K562 (cell line): ENCODE measurements at regions not wholly inside any gene's neighbourhood (a gene's known extent, or its start where the extent isn't known, plus 50 kb on each side); places are given as distances from the start of the nearest gene placed in this dataset.

ENCODE experiments used
- ATAC-seq: fragments of 200-7000 bp; cut with Tn5 transposase; 3 replicates; pipeline ENCODE4 v1.9.1; 2020; ENCODE audit warnings: moderate library complexity
- BruUV-seq: library from RNA; stranded (reverse); fragments of 400-500 nt; replicated peaks from 2 replicates; lab custom pipeline; 2021; lab: Mats Ljungman, UMichigan
- CTCF ChIA-PET: fragments of 300-600 bp; formaldehyde crosslinking; extraction: SDS; loops from one replicate; lab custom pipeline; 2021; ENCODE audit warnings: low intra/inter-chr PET ratio; lab: Yijun Ruan, JAX
- POLR2A ChIA-PET: fragments of 300-600, 350-650 bp; sonication (Branson Sonifier 250); formaldehyde crosslinking; extraction: SDS; loops from one replicate; lab custom pipeline; 2021; ENCODE audit warnings: antibody characterized with exemption, inconsistent platforms; lab: Yijun Ruan, JAX
- DNase-seq, 4 experiments: peaks; one replicate each; pipeline versions ENCODE4 v3.0.0 to v3.0.0-alpha.2; 2011 to 2018; ENCODE audit warnings: low spot score in 3 of 4, mixed read lengths in 3 of 4; ENCODE audit errors: extremely low read depth in 1 of 4
- FAIRE-seq: peaks from 2 replicates; lab custom pipeline; 2011; peaks lifted over from hg19 to GRCh38; lab: Jason Lieb, UNC
- H2AFZ ChIP-seq: 2 replicates; pipeline ENCODE4 v1.6.0; 2011; ENCODE audit warnings: low read depth, low read length, control low read depth, inconsistent platforms
- H3K27ac ChIP-seq: fragments of 200-600 bp; 3 replicates; pipeline ENCODE4 v1.8.0; 2011; ENCODE audit warnings: low read depth, mild to moderate bottlenecking, control low read depth, inconsistent platforms, low read length, moderate library complexity, mixed read lengths; ENCODE audit errors: extremely low read depth
- H3K27me3 ChIP-seq, 2 experiments: fragments of 300-600 bp in 1 of 2; 2 replicates in 1 of 2; 3 replicates in 1 of 2; pipeline versions ENCODE4 v1.6.0 to v1.8.0; 2011; ENCODE audit warnings: inconsistent platforms in 2 of 2, low read length in 2 of 2, mild to moderate bottlenecking in 1 of 2, mixed read lengths in 1 of 2, moderate library complexity in 1 of 2; ENCODE audit not compliant: control insufficient read depth in 2 of 2, insufficient read depth in 2 of 2
- H3K36me3 ChIP-seq: fragments of 300-600 bp; 3 replicates; pipeline ENCODE4 v1.8.0; 2011; ENCODE audit warnings: mild to moderate bottlenecking, low read length, inconsistent platforms; ENCODE audit not compliant: control insufficient read depth, insufficient read depth
- H3K4me1 ChIP-seq, 2 experiments: fragments of 200-600 bp in 1 of 2; replicated peaks in 1 of 2; 2 replicates in 1 of 2; 3 replicates in 1 of 2; pipeline versions ENCODE4 v1.5.1 to v1.8.0; 2011; ENCODE audit warnings: inconsistent platforms in 2 of 2, low read length in 2 of 2, mild to moderate bottlenecking in 1 of 2, mixed read lengths in 1 of 2, moderate library complexity in 1 of 2; ENCODE audit not compliant: control insufficient read depth in 2 of 2, insufficient read depth in 2 of 2
- H3K4me2 ChIP-seq: 2 replicates; pipeline ENCODE4 v1.6.1; 2011; ENCODE audit warnings: low read length, control low read depth, inconsistent platforms, mixed read lengths; ENCODE audit not compliant: insufficient read depth
- H3K4me3 ChIP-seq: fragments of 200-600 bp; sonication (generic), shearing (Covaris generic); 2 replicates; pipeline ENCODE4 v1.5.1; 2016; ENCODE audit warnings: control low read depth, inconsistent platforms
- H3K79me2 ChIP-seq: fragments of 200-600 bp; 3 replicates; pipeline ENCODE4 v1.8.0; 2011; ENCODE audit warnings: low read length, inconsistent platforms; ENCODE audit not compliant: control insufficient read depth, insufficient read depth
- H3K9ac ChIP-seq, 2 experiments: 2 replicates each; pipeline versions ENCODE4 v1.6.0 to v1.6.1; 2011; ENCODE audit warnings: low read depth in 2 of 2, low read length in 2 of 2, control low read depth in 1 of 2, inconsistent platforms in 1 of 2, mild to moderate bottlenecking in 1 of 2, mixed read lengths in 1 of 2; ENCODE audit not compliant: insufficient read depth in 1 of 2
- H3K9me1 ChIP-seq: one replicate; pipeline ENCODE4 v1.6.0; 2011; ENCODE audit warnings: inconsistent platforms, mild to moderate bottlenecking, low read length, moderate library complexity; ENCODE audit not compliant: control insufficient read depth, insufficient read depth
- H3K9me3 ChIP-seq: replicated peaks from 2 replicates; pipeline ENCODE4 v1.5.1; 2011; ENCODE audit warnings: low read depth, low read length, inconsistent platforms; ENCODE audit not compliant: control insufficient read depth, insufficient read depth
- H4K20me1 ChIP-seq: replicated peaks from 2 replicates; pipeline ENCODE4 v1.6.1; 2011; ENCODE audit warnings: low read length, inconsistent platforms, mixed read lengths; ENCODE audit not compliant: control insufficient read depth, insufficient read depth
- CHD2 ChIP-seq: IDR thresholded peaks from 2 replicates; pipeline ENCODE4 v1.6.1; 2011; ENCODE audit warnings: low read depth, low read length
- L3MBTL2 ChIP-seq: fragments of 450-650 bp; IDR thresholded peaks from 2 replicates; pipeline ENCODE4 v1.6.1; 2016; ENCODE audit warnings: mild to moderate bottlenecking, moderate library complexity
- NEUROD1 ChIP-seq: fragments of 150-350 bp; IDR thresholded peaks from 2 replicates; pipeline ENCODE4 v1.6.1; 2014; ENCODE audit warnings: borderline replicate concordance, low read length, low read depth; ENCODE audit not compliant: partially characterized antibody
- ZNF764 ChIP-seq: fragments of 250-450 bp; sonication (Bioruptor Pico); IDR thresholded peaks from 2 replicates; pipeline ENCODE4 v1.4.0; 2020; ENCODE audit warnings: low read depth, mild to moderate bottlenecking, moderate library complexity
- WGBS: fragments of 100-300 bp; shearing (Covaris generic); methylation state at CpG from one replicate; pipeline ENCODE4 v1.1.6; 2016; ENCODE audit warnings: low coverage, mixed read lengths; ENCODE audit not compliant: insufficient coverage; ENCODE audit errors: missing lambda C conversion rate; 5-methylcytosine and 5-hydroxymethylcytosine counted together
- in situ Hi-C: fragments of 300-500 bp; cut with MboI; formaldehyde crosslinking; loops from 4 replicates; pipeline ENCODE4 v1.15.0; 2018; ENCODE audit warnings: inconsistent platforms, mixed read lengths
- intact Hi-C: fragments of 100-400 bp; cut with micrococcal nuclease; formaldehyde crosslinking; loops from 2 replicates; pipeline ENCODE4 v1.14.2; 2022
- TF ChIP-seq, protein P1 (sequence below): sonication (generic); formaldehyde crosslinking; IDR thresholded peaks from 2 replicates; pipeline ENCODE4 v1.8.0; 2022; ENCODE audit warnings: mild to moderate bottlenecking, missing genetic modification reagents
- TF ChIP-seq, protein P2 (sequence below): fragments of 250-450 bp; sonication (Bioruptor Pico); IDR thresholded peaks from 2 replicates; pipeline ENCODE4 v1.8.0; 2021; ENCODE audit warnings: moderate library complexity, mild to moderate bottlenecking, inconsistent platforms

- TF ChIP-seq, protein P1, sequence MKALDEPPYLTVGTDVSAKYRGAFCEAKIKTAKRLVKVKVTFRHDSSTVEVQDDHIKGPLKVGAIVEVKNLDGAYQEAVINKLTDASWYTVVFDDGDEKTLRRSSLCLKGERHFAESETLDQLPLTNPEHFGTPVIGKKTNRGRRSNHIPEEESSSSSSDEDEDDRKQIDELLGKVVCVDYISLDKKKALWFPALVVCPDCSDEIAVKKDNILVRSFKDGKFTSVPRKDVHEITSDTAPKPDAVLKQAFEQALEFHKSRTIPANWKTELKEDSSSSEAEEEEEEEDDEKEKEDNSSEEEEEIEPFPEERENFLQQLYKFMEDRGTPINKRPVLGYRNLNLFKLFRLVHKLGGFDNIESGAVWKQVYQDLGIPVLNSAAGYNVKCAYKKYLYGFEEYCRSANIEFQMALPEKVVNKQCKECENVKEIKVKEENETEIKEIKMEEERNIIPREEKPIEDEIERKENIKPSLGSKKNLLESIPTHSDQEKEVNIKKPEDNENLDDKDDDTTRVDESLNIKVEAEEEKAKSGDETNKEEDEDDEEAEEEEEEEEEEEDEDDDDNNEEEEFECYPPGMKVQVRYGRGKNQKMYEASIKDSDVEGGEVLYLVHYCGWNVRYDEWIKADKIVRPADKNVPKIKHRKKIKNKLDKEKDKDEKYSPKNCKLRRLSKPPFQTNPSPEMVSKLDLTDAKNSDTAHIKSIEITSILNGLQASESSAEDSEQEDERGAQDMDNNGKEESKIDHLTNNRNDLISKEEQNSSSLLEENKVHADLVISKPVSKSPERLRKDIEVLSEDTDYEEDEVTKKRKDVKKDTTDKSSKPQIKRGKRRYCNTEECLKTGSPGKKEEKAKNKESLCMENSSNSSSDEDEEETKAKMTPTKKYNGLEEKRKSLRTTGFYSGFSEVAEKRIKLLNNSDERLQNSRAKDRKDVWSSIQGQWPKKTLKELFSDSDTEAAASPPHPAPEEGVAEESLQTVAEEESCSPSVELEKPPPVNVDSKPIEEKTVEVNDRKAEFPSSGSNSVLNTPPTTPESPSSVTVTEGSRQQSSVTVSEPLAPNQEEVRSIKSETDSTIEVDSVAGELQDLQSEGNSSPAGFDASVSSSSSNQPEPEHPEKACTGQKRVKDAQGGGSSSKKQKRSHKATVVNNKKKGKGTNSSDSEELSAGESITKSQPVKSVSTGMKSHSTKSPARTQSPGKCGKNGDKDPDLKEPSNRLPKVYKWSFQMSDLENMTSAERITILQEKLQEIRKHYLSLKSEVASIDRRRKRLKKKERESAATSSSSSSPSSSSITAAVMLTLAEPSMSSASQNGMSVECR (CRISPR knock-in tag): no peak
- TF ChIP-seq, protein P2, sequence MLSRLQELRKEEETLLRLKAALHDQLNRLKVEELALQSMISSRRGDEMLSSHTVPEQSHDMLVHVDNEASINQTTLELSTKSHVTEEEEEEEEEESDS: no peak
These were observed 272.9 kb upstream of the RIOK2 start (continued) for GRCh38 chr5:97455996-97456395.

DNA sequence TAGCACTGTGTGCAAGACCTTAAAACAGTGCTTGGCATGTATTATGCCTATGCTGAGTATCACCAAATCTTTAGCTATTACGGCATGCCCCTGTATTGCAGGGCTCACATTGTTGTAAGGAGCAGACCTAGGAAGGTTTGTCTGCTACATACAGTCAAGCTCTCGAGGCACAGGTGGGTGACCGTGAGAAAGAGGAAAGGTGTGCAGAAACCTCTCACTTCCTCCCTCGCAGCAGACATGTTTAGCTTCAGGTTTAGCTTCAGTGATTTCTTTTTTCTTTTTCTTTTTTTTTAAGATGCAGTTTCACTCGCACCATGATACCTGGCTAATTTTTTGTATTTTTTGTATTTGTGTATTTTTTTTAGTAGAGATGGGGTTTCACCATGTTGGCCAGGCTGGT, 275.8 kb upstream of the RIOK2 start:
- Histone ChIP-seq H2AFZ (no peak overlapping the region), H3K9me1 (no peaks in the 10 kb centered on the region), H3K9ac (no peak overlapping the region), H3K27me3 (no peaks in the 10 kb centered on the region), H4K20me1 (no peaks in the 10 kb centered on the region), H3K27ac (no peak overlapping the region), H3K36me3 (no peaks in the 10 kb centered on the region), H3K4me1 (no peaks in the 10 kb centered on the region), H3K4me3 (no peak overlapping the region), H3K4me2 (no peak overlapping the region), H3K79me2 (no peaks in the 10 kb centered on the region), H3K9me3 (no peaks in the 10 kb centered on the region; the same call in 1 of the 2 replicates)
- 0% methylated on average over 5 of the region's 5 CpGs for WGBS
- FAIRE-seq (no peak), DNase-seq (no peak), ATAC-seq (no peak)
- ChIA-PET CTCF (no interaction called here), POLR2A (no interaction called here)
- in situ Hi-C loops (no loop called here), intact Hi-C loops (no loop called here)
- BruUV-seq: no TSS peak
- TF ChIP-seq L3MBTL2 (no peak), NEUROD1 (no peak), CHD2 (no peak), ZNF764 (CRISPR knock-in tag) (no peak)
